ENCODE measurements at regions not wholly inside any gene's neighbourhood (a gene's known extent, or its start where the extent isn't known, plus 50 kb on each side); places are given as distances from the start of the nearest gene placed in this dataset.

- TF ChIP-seq ZNF425 (CRISPR knock-in tag; conservative IDR thresholded peaks at IDR 0.05): no peak
These were observed 316.7 kb downstream of the CHRM3 start (continued) for GRCh38 chr1:239703075-239703474.

GRCh38 chr1:239706245-239706892, 320.0 kb downstream of the CHRM3 start:
- ATAC-seq (peak; percentile 87), DNase-seq (ENCODE audit: low spot score) (no peak)
- H3K4me1 Mint-ChIP-seq: peaks cover 28% of the 10 kb centered on the region
- ChIA-PET CTCF (interaction anchor here (1.6 kb wide), 1 partner anchor 398 kb away, joined by 3 read pairs; no protein-coding TSS in a partner anchor), POLR2A (no interaction called here)
- peak overlapping the region; percentile 88 for H3K27ac Mint-ChIP-seq
- no peak overlapping the region for H3K4me3 Mint-ChIP-seq
- H3K27me3 Mint-ChIP-seq (ENCODE audit: low read depth): no peaks in the 10 kb centered on the region
- H3K36me3 Mint-ChIP-seq: no peaks in the 10 kb centered on the region
- TF ChIP-seq ETV6 (CRISPR knock-in tag; IDR thresholded peaks at IDR 0.05) (no peak), ZNF138 (CRISPR knock-in tag; conservative IDR thresholded peaks at IDR 0.05) (0 out of 2 replicates have a peak, but pooled peaks have one; percentile 30)
- H3K9me3 Mint-ChIP-seq: no peaks in the 10 kb centered on the region

- no peaks in the 10 kb centered on the region for H3K27me3 Mint-ChIP-seq (ENCODE audit: low read depth)
- H3K36me3 Mint-ChIP-seq: no peaks in the 10 kb centered on the region
- H3K4me3 Mint-ChIP-seq: no peak overlapping the region
- ChIA-PET CTCF (no interaction called here), POLR2A (no interaction called here)
- TF ChIP-seq MAX (CRISPR knock-in tag; IDR thresholded peaks at IDR 0.05): no peak
- TF ChIP-seq CTCF (IDR thresholded peaks at IDR 0.05): no peak
- TF ChIP-seq ZNF423 (CRISPR knock-in tag; IDR thresholded peaks at IDR 0.05): no peak
- TF ChIP-seq ATF2 (CRISPR knock-in tag; IDR thresholded peaks at IDR 0.05; ENCODE audit: borderline replicate concordance, low read depth): no peak
- TF ChIP-seq ZBTB21 (CRISPR knock-in tag; IDR thresholded peaks at IDR 0.05; ENCODE audit: borderline replicate concordance): no peak
- TF ChIP-seq TEAD1 (CRISPR knock-in tag; IDR thresholded peaks at IDR 0.05): no peak
- TF ChIP-seq ZNF232 (CRISPR knock-in tag; IDR thresholded peaks at IDR 0.05): no peak
- ATAC-seq (no peak), DNase-seq (ENCODE audit: low spot score) (no peak)
- no peaks in the 10 kb centered on the region for H3K9me3 Mint-ChIP-seq
- H3K27ac Mint-ChIP-seq: 0 out of 2 replicates have a peak overlapping the region, but pooled peaks have one; percentile 26
- H3K4me1 Mint-ChIP-seq: peaks cover 41% of the 10 kb centered on the region
These were observed 321.2 kb downstream of the CHRM3 start for GRCh38 chr1:239707615-239708014.

GRCh38 chr1:239708622-239709021, 322.3 kb downstream of the CHRM3 start:
- no peak for DNase-seq (ENCODE audit: low spot score)
- H3K36me3 Mint-ChIP-seq: no peaks in the 10 kb centered on the region
- H3K4me3 Mint-ChIP-seq: no peak overlapping the region
- ATAC-seq: no peak
- H3K9me3 Mint-ChIP-seq: no peaks in the 10 kb centered on the region
- no peak overlapping the region for H3K27ac Mint-ChIP-seq
- no peaks in the 10 kb centered on the region for H3K27me3 Mint-ChIP-seq (ENCODE audit: low read depth)
- ChIA-PET CTCF (no interaction called here), POLR2A (no interaction called here)
- H3K4me1 Mint-ChIP-seq: peaks cover 51% of the 10 kb centered on the region
- no peak for TF ChIP-seq TEAD1 (CRISPR knock-in tag; IDR thresholded peaks at IDR 0.05)
- TF ChIP-seq SOX15 (CRISPR knock-in tag; IDR thresholded peaks at IDR 0.05): no peak
- TF ChIP-seq ATF1 (CRISPR knock-in tag; IDR thresholded peaks at IDR 0.05): no peak
- no peak for TF ChIP-seq E2F4 (CRISPR knock-in tag; IDR thresholded peaks at IDR 0.05; ENCODE audit: borderline replicate concordance, low read depth)
- no peak for TF ChIP-seq ERG (CRISPR knock-in tag; IDR thresholded peaks at IDR 0.05)
- TF ChIP-seq JAZF1 (CRISPR knock-in tag; IDR thresholded peaks at IDR 0.05): no peak
- TF ChIP-seq ARID4B (CRISPR knock-in tag; IDR thresholded peaks at IDR 0.05; ENCODE audit: borderline replicate concordance): no peak

Measured in WTC11 (cell line).